ENCODE measurements at regions not wholly inside any gene's neighbourhood (a gene's known extent, or its start where the extent isn't known, plus 50 kb on each side); places are given as distances from the start of the nearest gene placed in this dataset.

DNA sequence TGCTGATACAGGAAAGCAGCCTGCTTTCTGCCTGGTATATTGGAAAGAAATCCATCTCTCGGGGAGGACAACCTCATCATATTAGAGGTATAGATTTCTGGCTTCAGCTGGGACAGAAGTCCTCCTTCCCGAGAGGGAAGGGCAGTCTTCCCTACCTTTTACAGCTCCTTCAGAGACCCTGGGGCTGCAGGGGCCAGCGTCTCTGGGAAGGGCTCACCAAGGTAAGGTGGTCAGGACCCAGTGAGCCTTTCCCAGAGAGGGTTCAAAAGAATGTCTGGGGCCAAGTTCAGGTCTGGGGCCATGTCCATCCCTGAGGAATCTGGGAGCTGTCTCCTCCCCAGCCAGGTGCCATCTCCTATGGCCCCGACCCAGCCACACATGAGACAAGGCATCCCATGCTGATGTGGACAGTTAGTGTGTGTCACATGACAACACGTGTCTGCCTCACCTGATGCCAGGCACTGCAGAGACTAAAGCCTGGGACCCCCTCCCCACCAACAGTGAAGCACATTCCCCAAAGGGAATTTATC is 136.4 kb downstream of the URI1 start:
- H3K9me3 ChIP-seq: no peaks in the 10 kb centered on the region
- H3K4me3 ChIP-seq: no peak overlapping the region
- TF ChIP-seq, protein P1, sequence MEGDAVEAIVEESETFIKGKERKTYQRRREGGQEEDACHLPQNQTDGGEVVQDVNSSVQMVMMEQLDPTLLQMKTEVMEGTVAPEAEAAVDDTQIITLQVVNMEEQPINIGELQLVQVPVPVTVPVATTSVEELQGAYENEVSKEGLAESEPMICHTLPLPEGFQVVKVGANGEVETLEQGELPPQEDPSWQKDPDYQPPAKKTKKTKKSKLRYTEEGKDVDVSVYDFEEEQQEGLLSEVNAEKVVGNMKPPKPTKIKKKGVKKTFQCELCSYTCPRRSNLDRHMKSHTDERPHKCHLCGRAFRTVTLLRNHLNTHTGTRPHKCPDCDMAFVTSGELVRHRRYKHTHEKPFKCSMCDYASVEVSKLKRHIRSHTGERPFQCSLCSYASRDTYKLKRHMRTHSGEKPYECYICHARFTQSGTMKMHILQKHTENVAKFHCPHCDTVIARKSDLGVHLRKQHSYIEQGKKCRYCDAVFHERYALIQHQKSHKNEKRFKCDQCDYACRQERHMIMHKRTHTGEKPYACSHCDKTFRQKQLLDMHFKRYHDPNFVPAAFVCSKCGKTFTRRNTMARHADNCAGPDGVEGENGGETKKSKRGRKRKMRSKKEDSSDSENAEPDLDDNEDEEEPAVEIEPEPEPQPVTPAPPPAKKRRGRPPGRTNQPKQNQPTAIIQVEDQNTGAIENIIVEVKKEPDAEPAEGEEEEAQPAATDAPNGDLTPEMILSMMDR (IDR thresholded peaks at IDR 0.05): no peak
- peaks cover 0 to 29% of the 10 kb centered on the region in 2 donors for H3K27me3 ChIP-seq
- intact Hi-C loops (cut with DNase I): no loop called here
- no peaks in the 10 kb centered on the region for H3K36me3 ChIP-seq
- no peak overlapping the region for H3K27ac ChIP-seq
- DNase-seq (peak in 1 of 4 donors; percentile 4), ATAC-seq (no peak)
- no peaks in the 10 kb centered on the region for H3K4me1 ChIP-seq

DNA sequence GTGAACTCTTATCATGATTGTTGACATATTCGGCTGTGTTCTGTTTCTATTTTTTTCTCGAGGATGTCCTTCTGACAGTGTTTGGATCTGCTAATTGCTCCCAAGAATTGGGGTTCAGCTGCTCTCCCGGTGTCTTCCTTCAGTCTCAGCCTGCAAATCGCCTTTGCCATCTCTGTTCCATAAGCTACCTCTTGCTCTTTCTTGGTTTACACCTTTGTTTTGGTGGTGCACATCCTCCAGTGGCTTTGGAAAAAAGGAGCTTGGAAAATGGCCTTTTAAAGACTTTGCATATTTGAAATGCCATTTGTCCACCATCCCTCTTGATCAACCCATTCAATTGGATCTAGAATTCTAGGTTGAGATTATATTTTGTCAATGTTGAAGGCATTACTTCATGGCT is 137.2 kb downstream of the URI1 start:
- no peaks in the 10 kb centered on the region for H3K36me3 ChIP-seq
- TF ChIP-seq, protein P1 (IDR thresholded peaks at IDR 0.05): no peak
- intact Hi-C loops (cut with DNase I): no loop called here

DNA sequence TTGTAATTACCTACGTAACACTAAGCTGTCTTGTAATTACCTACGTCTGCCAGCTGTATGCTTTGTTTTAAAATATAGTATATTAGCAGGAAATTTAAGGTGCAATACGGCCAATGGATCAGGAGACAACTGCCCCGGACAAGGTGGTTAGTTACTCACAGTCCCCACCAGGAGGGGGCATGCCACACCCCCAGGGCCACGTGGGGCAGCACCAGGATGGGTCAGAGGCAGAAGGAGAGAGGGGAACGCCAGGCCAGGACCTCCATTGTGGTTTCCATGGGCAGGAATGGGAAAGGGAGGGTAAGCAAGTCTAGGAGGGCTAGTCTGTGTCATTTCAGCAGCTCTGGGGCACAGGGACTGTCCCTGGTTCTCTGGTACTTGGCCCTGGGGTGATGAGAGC is 140.1 kb downstream of the URI1 start:
- TF ChIP-seq, protein P1 (IDR thresholded peaks at IDR 0.05): no peak
- intact Hi-C loops (cut with DNase I): no loop called here
- H3K27me3 ChIP-seq: peaks cover 0 to 22% of the 10 kb centered on the region in 2 donors

More for the DNA sequence above, 137.2 kb downstream of the URI1 start:
- Histone ChIP-seq H3K27me3 (peaks cover 0 to 29% of the 10 kb centered on the region in 2 donors), H3K9me3 (no peaks in the 10 kb centered on the region), H3K4me1 (no peaks in the 10 kb centered on the region), H3K4me3 (no peak overlapping the region), H3K27ac (no peak overlapping the region)
- no peak for ATAC-seq
- DNase-seq: no peak

DNA sequence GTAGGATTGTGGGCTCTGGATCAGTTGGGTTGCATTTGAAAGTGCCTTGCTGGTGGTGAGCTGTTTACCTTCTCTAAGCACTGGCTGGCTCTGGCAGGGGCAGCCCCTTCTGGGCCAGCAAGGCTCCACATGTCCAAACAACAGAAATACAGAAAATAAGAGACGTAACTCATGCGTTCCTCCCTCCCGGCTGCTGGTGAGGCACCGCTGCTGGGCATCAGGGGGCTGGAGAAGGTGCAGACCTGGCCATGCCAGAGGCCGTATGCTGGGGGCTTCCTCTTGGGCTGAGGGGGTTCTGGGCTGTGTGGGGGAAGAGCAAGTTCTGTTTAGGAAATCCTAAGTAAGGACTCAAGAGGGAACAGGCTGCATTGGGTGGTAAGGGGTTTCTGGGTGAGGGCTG is 140.6 kb downstream of the URI1 start:
- intact Hi-C loops (cut with DNase I): no loop called here
- no peak overlapping the region for H3K27ac ChIP-seq
- no peaks in the 10 kb centered on the region for H3K4me1 ChIP-seq
- no peak for ATAC-seq
- no peak overlapping the region for H3K4me3 ChIP-seq
- TF ChIP-seq, protein P1 (IDR thresholded peaks at IDR 0.05): no peak
- peak in 1 of 4 donors; percentile 71 for DNase-seq
- H3K36me3 ChIP-seq: no peaks in the 10 kb centered on the region
- H3K27me3 ChIP-seq: peaks cover 0 to 23% of the 10 kb centered on the region in 2 donors
- no peaks in the 10 kb centered on the region for H3K9me3 ChIP-seq

More for the DNA sequence above, 140.1 kb downstream of the URI1 start:
- H3K4me3 ChIP-seq: no peak overlapping the region
- no peaks in the 10 kb centered on the region for H3K4me1 ChIP-seq
- DNase-seq (peak in 1 of 4 donors; percentile 51), ATAC-seq (no peak)
- H3K36me3 ChIP-seq: no peaks in the 10 kb centered on the region
- no peaks in the 10 kb centered on the region for H3K9me3 ChIP-seq
- no peak overlapping the region for H3K27ac ChIP-seq

DNA sequence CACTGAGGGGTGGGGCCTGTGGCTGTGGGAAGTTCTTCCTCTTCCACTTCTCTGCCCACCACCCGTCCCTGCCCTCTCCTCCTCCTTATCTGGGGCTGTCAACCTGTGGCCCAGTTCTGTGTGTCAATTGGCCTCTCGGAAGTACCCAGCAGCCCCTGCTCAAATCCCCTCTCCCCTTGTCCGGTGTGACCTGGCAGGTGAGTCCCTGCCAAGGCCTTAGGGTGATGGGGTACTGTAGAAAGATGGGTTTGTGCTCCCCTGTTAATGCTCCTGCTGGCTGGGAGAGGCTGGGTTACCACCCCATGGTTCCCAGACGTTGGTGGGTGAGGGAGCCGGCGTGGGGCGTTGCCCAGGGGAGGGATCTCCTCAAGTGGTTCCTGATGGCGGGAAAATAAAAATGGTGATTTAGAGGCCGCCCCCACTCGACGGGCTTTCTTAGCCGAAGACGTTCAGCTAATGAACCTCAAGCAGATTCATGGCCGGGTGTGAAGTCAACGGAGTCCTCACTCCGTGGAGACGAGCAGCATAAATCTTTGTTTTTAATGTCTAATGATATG is 141.2 kb downstream of the URI1 start:
- peaks cover 0 to 20% of the 10 kb centered on the region in 2 donors for H3K27me3 ChIP-seq
- H3K4me1 ChIP-seq: no peaks in the 10 kb centered on the region
- ATAC-seq: no peak
- H3K27ac ChIP-seq: no peak overlapping the region
- intact Hi-C loops (cut with DNase I): no loop called here
- TF ChIP-seq, protein P1 (IDR thresholded peaks at IDR 0.05): no peak
- no peaks in the 10 kb centered on the region for H3K36me3 ChIP-seq
- no peak overlapping the region for H3K4me3 ChIP-seq
- H3K9me3 ChIP-seq: no peaks in the 10 kb centered on the region
- peak in 1 of 4 donors; percentile 41 for DNase-seq
